ENCODE measurements at regions not wholly inside any gene's neighbourhood (a gene's known extent, or its start where the extent isn't known, plus 50 kb on each side); places are given as distances from the start of the nearest gene placed in this dataset.

DNA sequence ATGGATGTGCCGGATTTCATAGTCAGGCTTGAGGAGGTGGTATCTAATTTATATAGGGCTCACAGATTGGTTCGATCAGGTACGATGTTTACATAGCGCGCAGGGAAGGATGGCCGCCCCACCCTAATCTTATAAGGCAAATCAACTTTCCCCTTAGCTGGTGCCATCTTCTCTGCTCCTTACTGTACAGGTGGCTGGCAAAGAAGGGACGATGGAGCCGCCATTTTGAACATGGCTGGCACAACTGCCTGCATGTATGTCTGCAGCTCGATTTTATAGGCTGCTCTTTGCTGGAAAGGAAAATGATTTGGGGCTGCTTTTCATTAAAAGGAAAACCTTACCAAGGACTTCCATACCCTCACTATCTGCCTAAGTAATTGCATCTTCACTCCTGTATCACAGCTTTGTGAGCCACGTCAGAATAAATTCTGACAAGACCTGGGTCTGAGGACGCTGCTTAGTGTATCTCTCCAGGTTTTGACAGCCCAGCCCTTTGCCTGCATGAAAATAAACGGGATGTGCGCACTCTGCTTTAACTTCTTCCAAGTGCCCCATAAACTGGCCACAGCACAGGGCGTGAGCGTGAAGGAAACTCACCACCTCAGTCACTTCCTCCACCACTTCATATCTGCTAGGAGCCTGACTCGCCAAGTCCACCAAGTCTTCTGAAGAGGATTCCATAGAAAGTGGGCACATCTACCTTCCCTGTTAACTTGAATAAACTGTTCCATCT is 109.4 kb upstream of the ARMC2 start:
- no peak overlapping the region for H3K4me2 ChIP-seq
- no peak overlapping the region for H3K27ac Mint-ChIP-seq
- H4K20me1 ChIP-seq (replicated peaks; ENCODE audit: insufficient read depth), result no peaks in the 10 kb centered on the region
- no peak overlapping the region for H3K27ac ChIP-seq (ENCODE audit: low read depth)
- H3K27me3 Mint-ChIP-seq (ENCODE audit: insufficient read depth, low read depth, poor library complexity), result peaks cover 7% of the 10 kb centered on the region
- H3K4me1 ChIP-seq (ENCODE audit: insufficient read depth), result peaks cover 29% of the 10 kb centered on the region
- H3K36me3 Mint-ChIP-seq (ENCODE audit: low read depth), result no peaks in the 10 kb centered on the region
- DNase-seq (ENCODE audit: low spot score) (no peak), ATAC-seq (no peak)
- H3K36me3 ChIP-seq (ENCODE audit: insufficient read depth), result no peaks in the 10 kb centered on the region
- no peak for TF ChIP-seq EZH2 (IDR thresholded peaks at IDR 0.05; ENCODE audit: low read depth, unreplicated experiment)
- TF ChIP-seq, protein P1, sequence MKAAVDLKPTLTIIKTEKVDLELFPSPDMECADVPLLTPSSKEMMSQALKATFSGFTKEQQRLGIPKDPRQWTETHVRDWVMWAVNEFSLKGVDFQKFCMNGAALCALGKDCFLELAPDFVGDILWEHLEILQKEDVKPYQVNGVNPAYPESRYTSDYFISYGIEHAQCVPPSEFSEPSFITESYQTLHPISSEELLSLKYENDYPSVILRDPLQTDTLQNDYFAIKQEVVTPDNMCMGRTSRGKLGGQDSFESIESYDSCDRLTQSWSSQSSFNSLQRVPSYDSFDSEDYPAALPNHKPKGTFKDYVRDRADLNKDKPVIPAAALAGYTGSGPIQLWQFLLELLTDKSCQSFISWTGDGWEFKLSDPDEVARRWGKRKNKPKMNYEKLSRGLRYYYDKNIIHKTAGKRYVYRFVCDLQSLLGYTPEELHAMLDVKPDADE (IDR thresholded peaks at IDR 0.05), result no peak
- no peak for TF ChIP-seq NANOG (IDR thresholded peaks at IDR 0.05; ENCODE audit: borderline replicate concordance)
- TF ChIP-seq, protein P2, sequence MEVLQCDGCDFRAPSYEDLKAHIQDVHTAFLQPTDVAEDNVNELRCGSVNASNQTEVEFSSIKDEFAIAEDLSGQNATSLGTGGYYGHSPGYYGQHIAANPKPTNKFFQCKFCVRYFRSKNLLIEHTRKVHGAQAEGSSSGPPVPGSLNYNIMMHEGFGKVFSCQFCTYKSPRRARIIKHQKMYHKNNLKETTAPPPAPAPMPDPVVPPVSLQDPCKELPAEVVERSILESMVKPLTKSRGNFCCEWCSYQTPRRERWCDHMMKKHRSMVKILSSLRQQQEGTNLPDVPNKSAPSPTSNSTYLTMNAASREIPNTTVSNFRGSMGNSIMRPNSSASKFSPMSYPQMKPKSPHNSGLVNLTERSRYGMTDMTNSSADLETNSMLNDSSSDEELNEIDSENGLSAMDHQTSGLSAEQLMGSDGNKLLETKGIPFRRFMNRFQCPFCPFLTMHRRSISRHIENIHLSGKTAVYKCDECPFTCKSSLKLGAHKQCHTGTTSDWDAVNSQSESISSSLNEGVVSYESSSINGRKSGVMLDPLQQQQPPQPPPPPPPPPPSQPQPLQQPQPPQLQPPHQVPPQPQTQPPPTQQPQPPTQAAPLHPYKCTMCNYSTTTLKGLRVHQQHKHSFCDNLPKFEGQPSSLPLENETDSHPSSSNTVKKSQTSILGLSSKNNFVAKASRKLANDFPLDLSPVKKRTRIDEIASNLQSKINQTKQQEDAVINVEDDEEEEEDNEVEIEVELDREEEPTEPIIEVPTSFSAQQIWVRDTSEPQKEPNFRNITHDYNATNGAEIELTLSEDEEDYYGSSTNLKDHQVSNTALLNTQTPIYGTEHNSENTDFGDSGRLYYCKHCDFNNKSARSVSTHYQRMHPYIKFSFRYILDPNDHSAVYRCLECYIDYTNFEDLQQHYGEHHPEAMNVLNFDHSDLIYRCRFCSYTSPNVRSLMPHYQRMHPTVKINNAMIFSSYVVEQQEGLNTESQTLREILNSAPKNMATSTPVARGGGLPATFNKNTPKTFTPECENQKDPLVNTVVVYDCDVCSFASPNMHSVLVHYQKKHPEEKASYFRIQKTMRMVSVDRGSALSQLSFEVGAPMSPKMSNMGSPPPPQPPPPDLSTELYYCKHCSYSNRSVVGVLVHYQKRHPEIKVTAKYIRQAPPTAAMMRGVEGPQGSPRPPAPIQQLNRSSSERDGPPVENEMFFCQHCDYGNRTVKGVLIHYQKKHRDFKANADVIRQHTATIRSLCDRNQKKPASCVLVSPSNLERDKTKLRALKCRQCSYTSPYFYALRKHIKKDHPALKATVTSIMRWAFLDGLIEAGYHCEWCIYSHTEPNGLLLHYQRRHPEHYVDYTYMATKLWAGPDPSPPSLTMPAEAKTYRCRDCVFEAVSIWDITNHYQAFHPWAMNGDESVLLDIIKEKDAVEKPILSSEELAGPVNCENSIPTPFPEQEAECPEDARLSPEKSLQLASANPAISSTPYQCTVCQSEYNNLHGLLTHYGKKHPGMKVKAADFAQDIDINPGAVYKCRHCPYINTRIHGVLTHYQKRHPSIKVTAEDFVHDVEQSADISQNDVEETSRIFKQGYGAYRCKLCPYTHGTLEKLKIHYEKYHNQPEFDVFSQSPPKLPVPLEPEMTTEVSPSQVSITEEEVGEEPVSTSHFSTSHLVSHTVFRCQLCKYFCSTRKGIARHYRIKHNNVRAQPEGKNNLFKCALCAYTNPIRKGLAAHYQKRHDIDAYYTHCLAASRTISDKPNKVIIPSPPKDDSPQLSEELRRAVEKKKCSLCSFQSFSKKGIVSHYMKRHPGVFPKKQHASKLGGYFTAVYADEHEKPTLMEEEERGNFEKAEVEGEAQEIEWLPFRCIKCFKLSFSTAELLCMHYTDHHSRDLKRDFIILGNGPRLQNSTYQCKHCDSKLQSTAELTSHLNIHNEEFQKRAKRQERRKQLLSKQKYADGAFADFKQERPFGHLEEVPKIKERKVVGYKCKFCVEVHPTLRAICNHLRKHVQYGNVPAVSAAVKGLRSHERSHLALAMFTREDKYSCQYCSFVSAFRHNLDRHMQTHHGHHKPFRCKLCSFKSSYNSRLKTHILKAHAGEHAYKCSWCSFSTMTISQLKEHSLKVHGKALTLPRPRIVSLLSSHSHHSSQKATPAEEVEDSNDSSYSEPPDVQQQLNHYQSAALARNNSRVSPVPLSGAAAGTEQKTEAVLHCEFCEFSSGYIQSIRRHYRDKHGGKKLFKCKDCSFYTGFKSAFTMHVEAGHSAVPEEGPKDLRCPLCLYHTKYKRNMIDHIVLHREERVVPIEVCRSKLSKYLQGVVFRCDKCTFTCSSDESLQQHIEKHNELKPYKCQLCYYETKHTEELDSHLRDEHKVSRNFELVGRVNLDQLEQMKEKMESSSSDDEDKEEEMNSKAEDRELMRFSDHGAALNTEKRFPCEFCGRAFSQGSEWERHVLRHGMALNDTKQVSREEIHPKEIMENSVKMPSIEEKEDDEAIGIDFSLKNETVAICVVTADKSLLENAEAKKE (CRISPR knock-in tag; IDR thresholded peaks at IDR 0.05), result no peak
- no peak for TF ChIP-seq ZNF114 (CRISPR knock-in tag; IDR thresholded peaks at IDR 0.05)
- no peak for TF ChIP-seq CREB1 (CRISPR knock-in tag; IDR thresholded peaks at IDR 0.05; ENCODE audit: low read depth)
- 0 out of 2 replicates have a peak overlapping the region, but pooled peaks have one; percentile 20 for H2AFZ ChIP-seq
- H3K9me3 Mint-ChIP-seq, result no peaks in the 10 kb centered on the region
- no peaks in the 10 kb centered on the region for H3K27me3 ChIP-seq (ENCODE audit: insufficient read depth)
- H3K4me3 ChIP-seq, result no peak overlapping the region
- H3F3A ChIP-seq (replicated peaks; ENCODE audit: low read depth), result no peaks in the 10 kb centered on the region
- no peaks in the 10 kb centered on the region for H3K79me2 ChIP-seq (replicated peaks; ENCODE audit: insufficient read depth)
- H3K4me1 Mint-ChIP-seq, result peaks cover 30% of the 10 kb centered on the region
- H3K4me3 Mint-ChIP-seq, result no peak overlapping the region
- H3K9me2 ChIP-seq (ENCODE audit: insufficient read depth), result no peaks in the 10 kb centered on the region; the same call in 1 of the 2 replicates

Measured in GM23338 (cell line).